GM23338 (cell line): ENCODE measurements at regions not wholly inside any gene's neighbourhood (a gene's known extent, or its start where the extent isn't known, plus 50 kb on each side); places are given as distances from the start of the nearest gene placed in this dataset.

Experiments
- ATAC-seq: fragments of 200-7000 bp; cut with Tn5 transposase; 3 replicates; pipeline ENCODE4 v1.9.1; 2020
- DNase-seq: peaks from one replicate; pipeline ENCODE4 v3.0.0-alpha.2; 2015; ENCODE audit warnings: low spot score
- H2AFZ ChIP-seq: fragments of 200-600 bp; sonication (generic); 2 replicates; pipeline ENCODE4 v1.8.0; 2016; ENCODE audit warnings: antibody characterized with exemption, mild to moderate bottlenecking, moderate library complexity
- H3F3A ChIP-seq: fragments of 200-600 bp; sonication (generic); replicated peaks from 2 replicates; pipeline ENCODE4 v1.8.0; 2017; ENCODE audit warnings: antibody characterized with exemption, mixed run types, low read depth
- H3K27ac ChIP-seq: fragments of 200-600 bp; sonication (generic); 2 replicates; pipeline ENCODE4 v1.6.1; 2016; ENCODE audit warnings: low read depth
- H3K27me3 ChIP-seq: fragments of 200-600 bp; sonication (generic); 2 replicates; pipeline ENCODE4 v1.8.0; 2016; ENCODE audit warnings: mild to moderate bottlenecking, mixed run types, moderate library complexity; ENCODE audit not compliant: insufficient read depth
- H3K36me3 ChIP-seq: fragments of 200-600 bp; sonication (generic); 2 replicates; pipeline ENCODE4 v1.8.0; 2016; ENCODE audit warnings: mild to moderate bottlenecking; ENCODE audit not compliant: insufficient read depth
- H3K4me1 ChIP-seq: fragments of 200-600 bp; sonication (generic); 2 replicates; pipeline ENCODE4 v1.8.0; 2016; ENCODE audit warnings: mild to moderate bottlenecking, moderate library complexity; ENCODE audit not compliant: insufficient read depth
- H3K4me2 ChIP-seq: fragments of 200-600 bp; sonication (generic); 2 replicates; pipeline ENCODE4 v1.7.1; 2017; ENCODE audit warnings: mixed run types
- H3K4me3 ChIP-seq: fragments of 200-600 bp; sonication (generic); 2 replicates; pipeline ENCODE4 v1.6.1; 2016; ENCODE audit warnings: mixed run types
- H3K79me2 ChIP-seq: fragments of 200-600 bp; sonication (generic); replicated peaks from 2 replicates; pipeline ENCODE4 v1.8.0; 2017; ENCODE audit warnings: mild to moderate bottlenecking; ENCODE audit not compliant: insufficient read depth
- H3K9me2 ChIP-seq: fragments of 200-600 bp; sonication (generic); 2 replicates; pipeline ENCODE4 v1.8.0; 2017; ENCODE audit not compliant: insufficient read depth
- H4K20me1 ChIP-seq: fragments of 200-600 bp; sonication (generic); replicated peaks from 2 replicates; pipeline ENCODE4 v1.8.0; 2017; ENCODE audit warnings: mild to moderate bottlenecking; ENCODE audit not compliant: insufficient read depth
- H3K27ac Mint-ChIP-seq: 2 replicates; pipeline ENCODE4 v1.8.0; 2020; ENCODE audit warnings: inconsistent platforms, mild to moderate bottlenecking, moderate library complexity, mixed read lengths
- H3K27me3 Mint-ChIP-seq: 3 replicates; pipeline ENCODE4 v1.8.0; 2022; ENCODE audit warnings: low read depth, mild to moderate bottlenecking, moderate library complexity, mixed read lengths, inconsistent platforms; ENCODE audit not compliant: insufficient read depth, poor library complexity
- H3K36me3 Mint-ChIP-seq: 3 replicates; pipeline ENCODE4 v1.8.0; 2021; ENCODE audit warnings: low read depth, mild to moderate bottlenecking, inconsistent platforms, moderate library complexity, mixed read lengths
- H3K4me1 Mint-ChIP-seq: 3 replicates; pipeline ENCODE4 v1.8.0; 2020; ENCODE audit warnings: mild to moderate bottlenecking, inconsistent platforms, mixed read lengths
- H3K4me3 Mint-ChIP-seq: 3 replicates; pipeline ENCODE4 v1.8.0; 2021; ENCODE audit warnings: moderate library complexity, mild to moderate bottlenecking, inconsistent platforms, mixed read lengths
- H3K9me3 Mint-ChIP-seq: 3 replicates; pipeline ENCODE4 v1.8.0; 2020; ENCODE audit warnings: moderate library complexity, mild to moderate bottlenecking, inconsistent platforms, mixed read lengths
- CREB1 ChIP-seq: fragments of 250-450 bp; sonication (Bioruptor Pico); IDR thresholded peaks from 2 replicates; pipeline ENCODE4 v1.5.0; 2020; ENCODE audit warnings: low read depth, mild to moderate bottlenecking, moderate library complexity
- ETS1 ChIP-seq: IDR thresholded peaks from 2 replicates; pipeline ENCODE4 v1.6.1; 2016; ENCODE audit warnings: antibody characterized with exemption
- EZH2 ChIP-seq: fragments of 200-600 bp; sonication (generic); IDR thresholded peaks from one replicate; pipeline ENCODE4 v1.8.0; 2017; ENCODE audit warnings: antibody characterized with exemption, mild to moderate bottlenecking, low read depth; ENCODE audit not compliant: unreplicated experiment
- EZH2phosphoT487 ChIP-seq: fragments of 200-600 bp; sonication (generic); IDR thresholded peaks from one replicate; pipeline ENCODE4 v1.8.1; 2018; ENCODE audit warnings: antibody characterized with exemption; ENCODE audit not compliant: unreplicated experiment
- JUNB ChIP-seq: IDR thresholded peaks from one replicate; pipeline ENCODE4 v1.6.1; 2016; ENCODE audit warnings: antibody characterized with exemption; ENCODE audit not compliant: unreplicated experiment
- NANOG ChIP-seq: IDR thresholded peaks from 2 replicates; pipeline ENCODE4 v1.6.1; 2016; ENCODE audit warnings: antibody characterized with exemption, borderline replicate concordance
- POLR2AphosphoS5 ChIP-seq: IDR thresholded peaks from 2 replicates; pipeline ENCODE4 v1.6.1; 2016; ENCODE audit warnings: antibody characterized with exemption, low read depth
- REST ChIP-seq: IDR thresholded peaks from one replicate; pipeline ENCODE4 v1.6.1; 2018; ENCODE audit warnings: antibody characterized with exemption; ENCODE audit not compliant: unreplicated experiment
- STAT1 ChIP-seq: IDR thresholded peaks from one replicate; pipeline ENCODE4 v1.6.1; 2016; ENCODE audit warnings: antibody characterized with exemption; ENCODE audit not compliant: unreplicated experiment
- ZNF114 ChIP-seq: fragments of 250-450 bp; sonication (Bioruptor Pico); IDR thresholded peaks from 2 replicates; pipeline ENCODE4 v1.5.0; 2020; ENCODE audit warnings: mild to moderate bottlenecking, moderate library complexity
- ZNF331 ChIP-seq: fragments of 250-450 bp; sonication (Bioruptor Pico); IDR thresholded peaks from 2 replicates; pipeline ENCODE4 v1.5.0; 2020; ENCODE audit warnings: low read depth, mild to moderate bottlenecking, moderate library complexity
- ZNF462 ChIP-seq: fragments of 250-450 bp; sonication (Bioruptor Pico); IDR thresholded peaks from 2 replicates; pipeline ENCODE4 v1.5.0; 2020; ENCODE audit warnings: mild to moderate bottlenecking, moderate library complexity
- TF ChIP-seq, protein P1 (sequence below), 2 experiments: fragments of 200-600 bp in 1 of 2; sonication (generic) in 1 of 2; conservative IDR thresholded peaks; 2 replicates each; pipeline versions ENCODE4 v1.5.1 to v1.6.1; 2016 to 2017; ENCODE audit warnings: antibody characterized with exemption in 2 of 2, low read depth in 2 of 2, mild to moderate bottlenecking in 2 of 2, moderate library complexity in 1 of 2

DNA sequence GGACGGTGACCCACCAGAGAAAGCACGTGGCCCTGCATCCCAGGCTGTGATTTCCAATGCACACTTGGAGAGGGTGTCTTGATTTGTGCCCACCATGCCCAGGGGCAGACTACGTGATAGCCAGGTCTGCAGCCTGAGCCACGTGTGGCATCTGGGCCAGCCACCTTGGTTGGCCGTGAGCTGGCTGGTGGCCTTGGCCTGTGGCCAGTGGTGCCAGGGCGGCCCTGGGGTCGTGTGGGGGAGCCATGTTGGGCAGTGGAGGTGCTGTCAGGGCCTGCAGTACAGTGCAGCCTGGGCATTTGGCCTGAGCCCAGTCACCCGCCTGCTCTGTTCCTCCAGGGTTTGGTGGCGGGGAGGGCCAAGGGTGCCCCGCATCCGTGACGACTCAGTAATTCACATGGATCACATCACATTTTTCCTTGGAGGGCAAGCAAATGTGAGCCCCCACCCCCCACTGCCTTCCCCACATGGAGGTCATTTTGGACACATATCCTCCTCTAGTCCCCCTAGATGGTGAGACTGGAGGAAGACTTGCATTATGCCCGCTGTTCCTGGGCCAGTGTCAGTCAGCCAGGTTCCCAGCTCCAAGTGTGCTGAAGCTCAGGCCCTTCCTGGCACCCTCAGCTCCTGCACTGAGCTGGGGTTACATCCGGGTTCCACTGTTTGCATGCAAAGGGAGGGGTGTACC lies 201.4 kb downstream of the UBE3A start:
- Histone ChIP-seq H4K20me1 (no peaks in the 10 kb centered on the region), H3K4me2 (no peak overlapping the region), H3K27ac (no peak overlapping the region), H3K79me2 (no peaks in the 10 kb centered on the region), H3F3A (no peaks in the 10 kb centered on the region), H3K9me2 (no peaks in the 10 kb centered on the region), H3K4me3 (no peak overlapping the region), H3K27me3 (no peaks in the 10 kb centered on the region), H3K36me3 (no peaks in the 10 kb centered on the region), H3K4me1 (no peaks in the 10 kb centered on the region), H2AFZ (no peak overlapping the region)
- Mint-ChIP-seq H3K36me3 (peaks cover 14% of the 10 kb centered on the region; the same call in 2 of the 3 replicates), H3K27ac (no peak overlapping the region), H3K9me3 (peaks cover 89% of the 10 kb centered on the region), H3K4me1 (no peaks in the 10 kb centered on the region), H3K27me3 (peaks cover 5% of the 10 kb centered on the region), H3K4me3 (no peak overlapping the region)
- no peak for ATAC-seq
- TF ChIP-seq NANOG (no peak), ZNF114 (CRISPR knock-in tag) (no peak), POLR2AphosphoS5 (no peak), CREB1 (CRISPR knock-in tag) (no peak), ETS1 (no peak), EZH2 (no peak), EZH2phosphoT487 (no peak), ZNF331 (CRISPR knock-in tag) (no peak), JUNB (no peak), ZNF462 (CRISPR knock-in tag) (no peak), STAT1 (no peak), REST (no peak)
- TF ChIP-seq, protein P1, sequence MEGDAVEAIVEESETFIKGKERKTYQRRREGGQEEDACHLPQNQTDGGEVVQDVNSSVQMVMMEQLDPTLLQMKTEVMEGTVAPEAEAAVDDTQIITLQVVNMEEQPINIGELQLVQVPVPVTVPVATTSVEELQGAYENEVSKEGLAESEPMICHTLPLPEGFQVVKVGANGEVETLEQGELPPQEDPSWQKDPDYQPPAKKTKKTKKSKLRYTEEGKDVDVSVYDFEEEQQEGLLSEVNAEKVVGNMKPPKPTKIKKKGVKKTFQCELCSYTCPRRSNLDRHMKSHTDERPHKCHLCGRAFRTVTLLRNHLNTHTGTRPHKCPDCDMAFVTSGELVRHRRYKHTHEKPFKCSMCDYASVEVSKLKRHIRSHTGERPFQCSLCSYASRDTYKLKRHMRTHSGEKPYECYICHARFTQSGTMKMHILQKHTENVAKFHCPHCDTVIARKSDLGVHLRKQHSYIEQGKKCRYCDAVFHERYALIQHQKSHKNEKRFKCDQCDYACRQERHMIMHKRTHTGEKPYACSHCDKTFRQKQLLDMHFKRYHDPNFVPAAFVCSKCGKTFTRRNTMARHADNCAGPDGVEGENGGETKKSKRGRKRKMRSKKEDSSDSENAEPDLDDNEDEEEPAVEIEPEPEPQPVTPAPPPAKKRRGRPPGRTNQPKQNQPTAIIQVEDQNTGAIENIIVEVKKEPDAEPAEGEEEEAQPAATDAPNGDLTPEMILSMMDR (conservative IDR thresholded peaks at IDR 0.05; ENCODE audit: low read depth in 2 of 2) = no peak
- no peak for DNase-seq
